Astrocyte (in vitro differentiated cells and primary cell): ENCODE measurements at regions not wholly inside any gene's neighbourhood (a gene's known extent, or its start where the extent isn't known, plus 50 kb on each side); places are given as distances from the start of the nearest gene placed in this dataset.

Experiments
- CTCF ChIP-seq: IDR thresholded peaks from 2 replicates; pipeline ENCODE4 v1.5.1; 2011; ENCODE audit warnings: low read depth, mild to moderate bottlenecking, inconsistent platforms, low read length, moderate library complexity; ENCODE audit not compliant: insufficient read depth
- EZH2 ChIP-seq: IDR thresholded peaks from 2 replicates; pipeline ENCODE4 v1.6.1; 2012; ENCODE audit warnings: mild to moderate bottlenecking, low read length, inconsistent platforms; ENCODE audit not compliant: insufficient read depth

DNA sequence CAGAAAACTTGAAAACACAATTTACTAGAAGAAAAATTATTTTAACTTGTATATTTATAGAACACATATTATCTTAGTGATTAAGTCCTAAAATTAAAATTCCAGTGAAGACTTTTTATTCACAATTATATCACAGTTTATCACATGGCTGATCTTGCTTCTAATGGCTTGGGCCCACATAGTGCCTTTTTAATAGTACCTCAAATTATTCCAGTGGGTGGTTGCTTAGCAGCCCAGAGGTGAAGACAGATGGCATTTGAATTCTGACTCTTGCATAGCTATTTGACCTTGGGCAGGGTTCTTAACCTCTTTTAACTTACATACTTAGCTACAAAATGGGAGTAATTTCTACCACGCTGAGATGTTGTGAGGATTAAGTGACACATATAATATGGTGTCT lies 214.7 kb upstream of the SGO1 start:
- no peak for TF ChIP-seq CTCF
- no peak for TF ChIP-seq EZH2
